Upper lobe of left lung (tissue), 4 donors: ENCODE measurements at regions not wholly inside any gene's neighbourhood (a gene's known extent, or its start where the extent isn't known, plus 50 kb on each side); places are given as distances from the start of the nearest gene placed in this dataset.

ENCODE experiments used
- CTCF ChIP-seq, 6 experiments: fragments of 450-650 bp in 4 of 6; fragments of 200-600 bp in 2 of 6; sonication (generic) in 2 of 6; IDR thresholded peaks; one replicate each; pipeline ENCODE4 v1.5.1; 2016 to 2019; ENCODE audit warnings: antibody characterized with exemption in 6 of 6
- EP300 ChIP-seq, 4 donors: sonication (generic); formaldehyde crosslinking; IDR thresholded peaks; one replicate each; pipeline ENCODE4 v1.5.1; 2017; ENCODE audit warnings: antibody characterized with exemption in 4 of 4, control low read depth in 2 of 4
- POLR2A ChIP-seq, 4 donors: fragments of 450-650 bp; IDR thresholded peaks; one replicate each; pipeline ENCODE4 v1.5.1; 2016 to 2017; ENCODE audit warnings: antibody characterized with exemption in 4 of 4, mild to moderate bottlenecking in 2 of 4

DNA sequence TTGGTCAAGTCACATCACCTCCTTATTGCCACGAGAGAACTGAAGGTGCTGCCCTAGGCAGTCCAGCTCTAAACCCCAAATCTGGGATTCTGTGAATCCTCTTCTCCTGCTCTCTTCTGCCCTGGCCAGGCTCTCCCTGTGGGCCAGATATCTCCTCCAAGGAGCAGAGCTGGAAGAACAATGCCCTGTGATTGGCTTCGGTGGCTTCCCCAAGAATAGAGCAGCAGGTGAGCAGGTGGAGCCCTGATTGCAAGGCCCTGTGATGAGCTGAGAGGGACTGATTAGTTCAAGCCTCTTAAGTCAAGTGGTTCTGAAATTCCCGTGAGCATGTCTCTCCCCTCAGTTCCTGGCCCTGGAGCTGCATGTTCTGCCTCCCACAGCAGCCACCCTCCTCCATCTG lies 175.3 kb upstream of the BRINP1 start:
- TF ChIP-seq POLR2A (IDR thresholded peaks at IDR 0.05) (no peak), CTCF (IDR thresholded peaks at IDR 0.05) (no peak), EP300 (IDR thresholded peaks at IDR 0.05) (no peak)
